Breast epithelium (tissue), 4 donors: ENCODE measurements at regions not wholly inside any gene's neighbourhood (a gene's known extent, or its start where the extent isn't known, plus 50 kb on each side); places are given as distances from the start of the nearest gene placed in this dataset.

Experiments used
- DNase-seq, 2 donors: peaks; one replicate each; pipeline ENCODE4 v3.0.0-alpha.2; 2019; ENCODE audit warnings: low spot score in 2 of 2
- H3K27ac ChIP-seq, 2 donors: fragments of 200-600 bp; sonication (generic) in 1 of 2; one replicate each; pipeline ENCODE4 v1.5.1; 2016 to 2019; ENCODE audit warnings: mild to moderate bottlenecking in 1 of 2
- H3K27me3 ChIP-seq, 2 donors: fragments of 200-600 bp; sonication (generic) in 1 of 2; one replicate each; pipeline versions ENCODE4 v1.5.1 to v1.6.0; 2017 to 2019; ENCODE audit warnings: control low read depth in 1 of 2, mild to moderate bottlenecking in 1 of 2
- H3K36me3 ChIP-seq: fragments of 200-600 bp; one replicate; pipeline ENCODE4 v1.5.1; 2019
- H3K4me1 ChIP-seq, 2 donors: fragments of 200-600 bp; sonication (generic); one replicate each; pipeline ENCODE4 v1.5.1; 2016 to 2019; ENCODE audit warnings: control low read depth in 1 of 2
- H3K4me3 ChIP-seq, 3 donors: fragments of 200-600 bp; sonication (generic); 1 replicate in 2 of 3; 2 replicates in 1 of 3; pipeline ENCODE4 v1.5.1; 2016 to 2019; ENCODE audit warnings: mild to moderate bottlenecking in 3 of 3, moderate library complexity in 2 of 3
- H3K9me3 ChIP-seq, 2 donors: fragments of 200-600 bp; sonication (generic) in 1 of 2; one replicate each; pipeline ENCODE4 v1.5.1; 2016 to 2019; ENCODE audit warnings: control low read depth in 1 of 2
- POLR2A ChIP-seq: fragments of 450-650 bp; IDR thresholded peaks from one replicate; pipeline ENCODE4 v1.6.1; 2016; ENCODE audit warnings: antibody characterized with exemption, mild to moderate bottlenecking, moderate library complexity
- POLR2AphosphoS5 ChIP-seq, 3 donors: sonication (generic); formaldehyde crosslinking; IDR thresholded peaks; one replicate each; pipeline ENCODE4 v1.6.1; 2017; ENCODE audit warnings: antibody characterized with exemption in 3 of 3
- intact Hi-C: fragments of 100-400 bp; cut with DNase I; formaldehyde crosslinking; loops from one replicate; pipeline ENCODE4 v1.15.1; 2023; ENCODE audit warnings: low total_unique reads
- TF ChIP-seq, protein P1 (sequence below), 3 donors: fragments of 450-650 bp; IDR thresholded peaks; one replicate each; pipeline ENCODE4 v1.5.1; 2016 to 2017; ENCODE audit warnings: antibody characterized with exemption in 3 of 3, mild to moderate bottlenecking in 3 of 3, moderate library complexity in 3 of 3

- no peaks in the 10 kb centered on the region for H3K9me3 ChIP-seq
- no peak for DNase-seq
These were observed 495.6 kb downstream of the RPS24 start for GRCh38 chr10:78529262-78529661.

DNA sequence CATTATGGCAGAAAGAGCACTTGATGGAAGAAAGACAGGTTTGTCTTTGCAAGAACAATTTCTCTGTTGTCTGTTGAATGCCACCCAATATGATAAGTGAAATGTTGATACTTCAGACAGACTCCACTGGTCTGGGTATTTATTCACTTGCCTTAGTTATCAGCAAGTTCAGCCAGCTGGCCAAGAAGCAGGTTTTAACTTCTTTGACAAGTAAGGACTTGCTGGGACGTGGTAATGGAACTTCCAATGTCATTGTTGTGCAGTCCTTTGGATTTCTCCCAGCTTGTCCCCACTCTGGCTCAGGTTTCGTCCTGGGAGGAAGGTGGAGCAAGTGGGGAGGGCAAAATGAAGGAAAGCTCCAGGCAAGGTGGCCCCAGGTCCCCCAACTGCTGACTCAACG is 497.4 kb downstream of the RPS24 start:
- intact Hi-C loops = no loop called here
- TF ChIP-seq POLR2AphosphoS5 (IDR thresholded peaks at IDR 0.05) (no peak), POLR2A (no peak)
- TF ChIP-seq, protein P1, sequence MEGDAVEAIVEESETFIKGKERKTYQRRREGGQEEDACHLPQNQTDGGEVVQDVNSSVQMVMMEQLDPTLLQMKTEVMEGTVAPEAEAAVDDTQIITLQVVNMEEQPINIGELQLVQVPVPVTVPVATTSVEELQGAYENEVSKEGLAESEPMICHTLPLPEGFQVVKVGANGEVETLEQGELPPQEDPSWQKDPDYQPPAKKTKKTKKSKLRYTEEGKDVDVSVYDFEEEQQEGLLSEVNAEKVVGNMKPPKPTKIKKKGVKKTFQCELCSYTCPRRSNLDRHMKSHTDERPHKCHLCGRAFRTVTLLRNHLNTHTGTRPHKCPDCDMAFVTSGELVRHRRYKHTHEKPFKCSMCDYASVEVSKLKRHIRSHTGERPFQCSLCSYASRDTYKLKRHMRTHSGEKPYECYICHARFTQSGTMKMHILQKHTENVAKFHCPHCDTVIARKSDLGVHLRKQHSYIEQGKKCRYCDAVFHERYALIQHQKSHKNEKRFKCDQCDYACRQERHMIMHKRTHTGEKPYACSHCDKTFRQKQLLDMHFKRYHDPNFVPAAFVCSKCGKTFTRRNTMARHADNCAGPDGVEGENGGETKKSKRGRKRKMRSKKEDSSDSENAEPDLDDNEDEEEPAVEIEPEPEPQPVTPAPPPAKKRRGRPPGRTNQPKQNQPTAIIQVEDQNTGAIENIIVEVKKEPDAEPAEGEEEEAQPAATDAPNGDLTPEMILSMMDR (IDR thresholded peaks at IDR 0.05) = no peak
- H3K36me3 ChIP-seq = no peaks in the 10 kb centered on the region

More at GRCh38 chr10:78529262-78529661, 495.6 kb downstream of the RPS24 start:
- Histone ChIP-seq H3K4me1 (no peaks in the 10 kb centered on the region), H3K4me3 (no peak overlapping the region), H3K36me3 (no peaks in the 10 kb centered on the region), H3K27me3 (no peaks in the 10 kb centered on the region), H3K27ac (no peak overlapping the region)
- intact Hi-C loops = no loop called here
- TF ChIP-seq POLR2A = no peak
- TF ChIP-seq, protein P1 (IDR thresholded peaks at IDR 0.05) = no peak
- TF ChIP-seq POLR2AphosphoS5 (IDR thresholded peaks at IDR 0.05) = no peak

GRCh38 chr10:78532480-78533042 is 498.9 kb downstream of the RPS24 start:
- Histone ChIP-seq H3K4me1 (no peaks in the 10 kb centered on the region), H3K27ac (no peak overlapping the region), H3K9me3 (no peaks in the 10 kb centered on the region), H3K36me3 (no peaks in the 10 kb centered on the region), H3K4me3 (no peak overlapping the region), H3K27me3 (no peaks in the 10 kb centered on the region)
- no peak for DNase-seq
- no peak for TF ChIP-seq POLR2AphosphoS5 (IDR thresholded peaks at IDR 0.05)
- TF ChIP-seq, protein P1 (IDR thresholded peaks at IDR 0.05) = no peak
- no peak for TF ChIP-seq POLR2A
- intact Hi-C loops = no loop called here

More for the DNA sequence above, 497.4 kb downstream of the RPS24 start:
- H3K4me3 ChIP-seq = no peak overlapping the region
- no peaks in the 10 kb centered on the region for H3K27me3 ChIP-seq
- DNase-seq = peak in 1 of 2 donors; percentile 40
- H3K9me3 ChIP-seq = no peaks in the 10 kb centered on the region
- no peak overlapping the region for H3K27ac ChIP-seq
- no peaks in the 10 kb centered on the region for H3K4me1 ChIP-seq

DNA sequence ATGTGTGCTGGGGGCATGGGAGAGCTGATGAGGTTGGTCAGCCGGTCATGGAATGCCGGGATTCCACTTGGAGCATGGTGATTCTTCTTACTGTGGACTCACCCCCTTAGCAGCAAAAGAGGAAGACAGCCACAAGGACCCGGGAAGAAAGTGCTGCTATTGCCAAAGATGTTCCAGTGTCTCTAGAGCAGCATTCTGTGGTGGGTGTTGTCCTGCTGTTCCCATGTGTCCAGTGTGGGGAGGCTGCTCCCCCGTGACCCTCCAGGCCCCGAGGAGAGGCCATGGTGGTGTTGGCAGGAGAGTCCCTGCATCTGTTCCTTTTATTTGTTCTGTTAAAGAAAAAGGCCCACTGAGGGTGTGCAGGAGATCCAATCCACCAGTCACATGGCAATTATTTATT is 499.4 kb downstream of the RPS24 start:
- DNase-seq = no peak
- H3K27ac ChIP-seq = no peak overlapping the region
- intact Hi-C loops = no loop called here
- H3K36me3 ChIP-seq = no peaks in the 10 kb centered on the region
- no peak for TF ChIP-seq POLR2AphosphoS5 (IDR thresholded peaks at IDR 0.05)
- no peak for TF ChIP-seq POLR2A
- TF ChIP-seq, protein P1 (IDR thresholded peaks at IDR 0.05) = no peak
- no peaks in the 10 kb centered on the region for H3K9me3 ChIP-seq
- H3K27me3 ChIP-seq = no peaks in the 10 kb centered on the region
- no peak overlapping the region for H3K4me3 ChIP-seq
- no peaks in the 10 kb centered on the region for H3K4me1 ChIP-seq

DNA sequence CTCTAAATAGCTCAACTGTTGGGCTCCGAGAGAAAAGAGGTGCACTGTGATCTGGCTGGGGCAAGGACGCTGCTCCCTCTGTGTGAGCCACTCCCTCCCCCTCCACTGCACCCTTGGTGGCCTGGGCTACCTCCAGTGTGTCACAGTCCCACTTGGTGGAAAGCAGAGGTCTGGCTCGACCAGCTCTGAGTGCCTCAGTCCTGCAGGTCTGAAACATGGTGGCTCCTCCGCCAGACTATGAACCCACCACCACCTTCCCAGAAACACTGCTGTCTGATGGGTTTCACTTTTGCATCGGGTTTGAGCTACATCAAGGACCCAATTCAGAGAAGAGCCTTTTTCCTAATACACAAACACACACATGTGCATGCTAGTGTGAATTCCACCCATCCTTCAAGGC is 500.1 kb downstream of the RPS24 start:
- Histone ChIP-seq H3K27me3 (no peaks in the 10 kb centered on the region), H3K36me3 (no peaks in the 10 kb centered on the region), H3K4me1 (no peaks in the 10 kb centered on the region), H3K9me3 (no peaks in the 10 kb centered on the region), H3K27ac (no peak overlapping the region), H3K4me3 (no peak overlapping the region)
- intact Hi-C loops = no loop called here
- DNase-seq = no peak
- TF ChIP-seq POLR2A (no peak), POLR2AphosphoS5 (IDR thresholded peaks at IDR 0.05) (no peak)
- TF ChIP-seq, protein P1 (IDR thresholded peaks at IDR 0.05) = no peak
